ENCODE measurements at regions not wholly inside any gene's neighbourhood (a gene's known extent, or its start where the extent isn't known, plus 50 kb on each side); places are given as distances from the start of the nearest gene placed in this dataset.

- DNase-seq = no peak
Observed at GRCh38 chr9:68648971-68649370, 56.1 kb upstream of the PIP5K1B start.

GRCh38 chr9:68651280-68651893 is 53.7 kb upstream of the PIP5K1B start:
- no peak for DNase-seq

- peak; percentile 35 to 49 for DNase-seq
Observed at GRCh38 chr9:68653141-68653595, 51.9 kb upstream of the PIP5K1B start.

- no peak for DNase-seq
Observed at GRCh38 chr9:68654075-68654474, 51.0 kb upstream of the PIP5K1B start.
